Lower leg skin (tissue), 4 donors: ENCODE measurements at regions not wholly inside any gene's neighbourhood (a gene's known extent, or its start where the extent isn't known, plus 50 kb on each side); places are given as distances from the start of the nearest gene placed in this dataset.
"Not testable (repeated sequence)": the region's sequence is repeated elsewhere in the genome, so short reads cannot be mapped to it uniquely, and the experiment has no call there.

Experiments used
- DNase-seq, 2 donors: peaks; one replicate each; pipeline ENCODE4 v3.0.0-alpha.2; 2019; ENCODE audit warnings: low spot score in 2 of 2
- H3K4me3 ChIP-seq: fragments of 200-600 bp; sonication (generic); 2 replicates; pipeline ENCODE4 v1.5.1; 2017; ENCODE audit warnings: mild to moderate bottlenecking, low read depth; ENCODE audit not compliant: poor library complexity, severe bottlenecking
- POLR2A ChIP-seq, 2 donors: fragments of 450-650 bp; IDR thresholded peaks; one replicate each; pipeline ENCODE4 v1.6.1; 2016 to 2017; ENCODE audit warnings: antibody characterized with exemption in 2 of 2, mild to moderate bottlenecking in 1 of 2, moderate library complexity in 1 of 2
- WGBS, 2 donors: methylation state at CpG; one replicate each; pipeline ENCODE4 v1.1.5; 2018; 5-methylcytosine and 5-hydroxymethylcytosine counted together
- intact Hi-C: fragments of 100-400 bp; cut with DNase I; formaldehyde crosslinking; loops from one replicate; pipeline ENCODE4 v1.15.0; 2023; ENCODE audit warnings: low total_unique reads
- TF ChIP-seq, protein P1 (sequence below), 3 donors: fragments of 450-650 bp; IDR thresholded peaks; one replicate each; pipeline ENCODE4 v1.5.1; 2016; ENCODE audit warnings: antibody characterized with exemption in 3 of 3, mild to moderate bottlenecking in 3 of 3, moderate library complexity in 2 of 3

- TF ChIP-seq POLR2A (IDR thresholded peaks at IDR 0.05), result no peak
- TF ChIP-seq, protein P1, sequence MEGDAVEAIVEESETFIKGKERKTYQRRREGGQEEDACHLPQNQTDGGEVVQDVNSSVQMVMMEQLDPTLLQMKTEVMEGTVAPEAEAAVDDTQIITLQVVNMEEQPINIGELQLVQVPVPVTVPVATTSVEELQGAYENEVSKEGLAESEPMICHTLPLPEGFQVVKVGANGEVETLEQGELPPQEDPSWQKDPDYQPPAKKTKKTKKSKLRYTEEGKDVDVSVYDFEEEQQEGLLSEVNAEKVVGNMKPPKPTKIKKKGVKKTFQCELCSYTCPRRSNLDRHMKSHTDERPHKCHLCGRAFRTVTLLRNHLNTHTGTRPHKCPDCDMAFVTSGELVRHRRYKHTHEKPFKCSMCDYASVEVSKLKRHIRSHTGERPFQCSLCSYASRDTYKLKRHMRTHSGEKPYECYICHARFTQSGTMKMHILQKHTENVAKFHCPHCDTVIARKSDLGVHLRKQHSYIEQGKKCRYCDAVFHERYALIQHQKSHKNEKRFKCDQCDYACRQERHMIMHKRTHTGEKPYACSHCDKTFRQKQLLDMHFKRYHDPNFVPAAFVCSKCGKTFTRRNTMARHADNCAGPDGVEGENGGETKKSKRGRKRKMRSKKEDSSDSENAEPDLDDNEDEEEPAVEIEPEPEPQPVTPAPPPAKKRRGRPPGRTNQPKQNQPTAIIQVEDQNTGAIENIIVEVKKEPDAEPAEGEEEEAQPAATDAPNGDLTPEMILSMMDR (IDR thresholded peaks at IDR 0.05), result no peak
- WGBS, 2 donors, result 64 to 65% methylated on average over 1 of the region's 1 CpG
- no peak overlapping the region for H3K4me3 ChIP-seq
- intact Hi-C loops, result no loop called here
- DNase-seq, result no peak
Measured at GRCh38 chr13:65336916-65337315, 1893.2 kb downstream of the PCDH9 start.

DNA sequence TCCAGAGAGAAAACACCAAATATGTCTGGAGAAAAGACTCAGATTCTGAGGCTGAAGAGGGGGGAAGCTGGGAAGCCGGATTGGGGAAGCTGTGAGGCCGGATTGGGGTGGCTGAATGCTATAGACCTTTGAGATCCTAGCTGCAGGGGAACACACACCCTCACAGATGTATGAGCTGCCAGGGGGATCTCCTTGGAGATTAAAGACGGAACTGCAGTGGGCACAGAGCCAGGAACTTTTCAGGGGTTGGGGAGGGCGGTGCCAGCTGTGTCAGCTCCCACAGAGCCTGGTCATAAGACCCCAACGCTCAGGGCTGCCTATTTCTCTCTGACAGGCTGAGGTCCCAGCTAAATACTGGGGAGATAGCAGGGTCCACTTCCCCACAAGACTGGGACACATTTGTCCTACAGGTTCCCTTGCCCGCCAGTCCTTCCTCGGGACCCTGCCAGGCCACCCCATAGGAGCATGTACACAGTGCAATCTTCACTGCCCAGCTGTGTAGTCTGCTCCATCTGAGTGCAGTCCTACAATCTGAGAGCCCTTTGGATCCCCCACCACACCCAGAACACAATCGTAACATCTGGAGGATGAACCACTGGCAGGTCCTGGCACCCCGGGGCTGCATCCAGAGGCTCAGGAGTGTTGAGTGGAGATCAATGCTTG is 1893.9 kb downstream of the PCDH9 start:
- TF ChIP-seq, protein P1 (IDR thresholded peaks at IDR 0.05), result no peak
- TF ChIP-seq POLR2A (IDR thresholded peaks at IDR 0.05), result no peak
- intact Hi-C loops, result no loop called here
- 62 to 65% methylated on average over 9 of the region's 9 CpGs for WGBS, 2 donors
- H3K4me3 ChIP-seq, result no peak overlapping the region
- no peak for DNase-seq

GRCh38 chr13:65330691-65331090 is 1899.4 kb downstream of the PCDH9 start:
- DNase-seq, result no peak
- intact Hi-C loops, result no loop called here
- H3K4me3 ChIP-seq, result no peak overlapping the region
- no peak for TF ChIP-seq POLR2A (IDR thresholded peaks at IDR 0.05)
- TF ChIP-seq, protein P1 (IDR thresholded peaks at IDR 0.05), result no peak
- 89 to 93% methylated on average over 14 of the region's 14 CpGs for WGBS, 2 donors

GRCh38 chr13:65330287-65330686 is 1899.8 kb downstream of the PCDH9 start:
- 93 to 94% methylated on average over 17 of the region's 17 CpGs for WGBS, 2 donors
- no peak overlapping the region for H3K4me3 ChIP-seq
- no peak for TF ChIP-seq POLR2A (IDR thresholded peaks at IDR 0.05)
- TF ChIP-seq, protein P1 (IDR thresholded peaks at IDR 0.05), result no peak
- intact Hi-C loops, result no loop called here
- DNase-seq, result no peak

- H3K4me3 ChIP-seq, intact Hi-C loops, DNase-seq: not testable (repeated sequence)
- WGBS, 2 donors, result 93 to 95% methylated on average over 15 of the region's 15 CpGs
Measured at GRCh38 chr13:65323192-65323591, 1906.9 kb downstream of the PCDH9 start.

GRCh38 chr13:65321423-65321822 is 1908.7 kb downstream of the PCDH9 start:
- intact Hi-C loops, DNase-seq, H3K4me3 ChIP-seq: not testable (repeated sequence)
- WGBS, 2 donors, result 88 to 91% methylated on average over 2 of the region's 2 CpGs

DNA sequence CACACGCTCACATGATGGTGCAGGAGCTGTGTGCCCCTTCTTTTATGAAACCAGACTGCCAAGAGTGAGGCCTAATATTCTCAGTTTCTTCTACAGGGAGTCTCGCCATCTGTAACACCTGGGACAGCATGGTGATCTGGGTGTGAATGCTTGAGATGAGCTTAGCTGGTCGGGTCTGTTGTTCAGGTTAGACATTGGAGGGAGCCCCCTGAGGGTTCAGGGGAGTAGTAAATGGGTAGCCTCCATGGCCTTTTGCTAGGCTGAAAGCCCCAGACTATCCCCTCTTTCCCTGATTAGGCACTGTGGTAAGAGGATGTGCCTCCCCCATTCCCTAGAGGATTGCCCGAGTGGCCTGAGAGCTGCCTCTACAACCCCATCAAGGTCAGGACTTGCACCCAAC is 1916.1 kb downstream of the PCDH9 start:
- TF ChIP-seq POLR2A (IDR thresholded peaks at IDR 0.05), result no peak
- TF ChIP-seq, protein P1 (IDR thresholded peaks at IDR 0.05), result no peak
- no peak for DNase-seq
- WGBS, 2 donors, result 85 to 88% methylated on average over 4 of the region's 4 CpGs
- H3K4me3 ChIP-seq, result no peak overlapping the region
- intact Hi-C loops, result no loop called here
